ENCODE measurements at regions not wholly inside any gene's neighbourhood (a gene's known extent, or its start where the extent isn't known, plus 50 kb on each side); places are given as distances from the start of the nearest gene placed in this dataset.

DNA sequence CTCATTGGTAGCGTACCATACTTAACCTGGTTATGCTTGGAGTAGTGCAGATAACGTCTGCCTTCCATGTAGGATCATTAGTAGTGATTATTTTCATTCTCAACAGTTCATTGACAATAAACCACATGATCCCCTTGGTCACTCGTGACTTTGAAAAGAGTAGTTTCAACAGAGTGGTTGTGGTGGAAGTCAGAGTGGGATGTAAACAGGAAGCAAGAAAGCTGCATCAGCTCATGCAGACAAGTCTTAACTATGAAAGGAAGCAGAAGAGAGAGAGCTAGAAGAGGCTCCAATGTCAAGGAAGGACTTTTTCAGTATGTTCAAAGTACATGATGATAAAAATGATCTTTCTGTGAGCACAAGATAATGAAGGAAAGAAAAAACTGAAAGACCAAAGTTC lies 287.4 kb downstream of the MBD2 start:
- Histone ChIP-seq H3K36me3 (no peaks in the 10 kb centered on the region), H3K4me1 (no peaks in the 10 kb centered on the region), H3K9me3 (no peaks in the 10 kb centered on the region), H3K4me3 (ENCODE audit: low read depth, low read length) (no peak overlapping the region), H3K27me3 (no peaks in the 10 kb centered on the region)
- DNase-seq: no peak
- TF ChIP-seq, protein P1, sequence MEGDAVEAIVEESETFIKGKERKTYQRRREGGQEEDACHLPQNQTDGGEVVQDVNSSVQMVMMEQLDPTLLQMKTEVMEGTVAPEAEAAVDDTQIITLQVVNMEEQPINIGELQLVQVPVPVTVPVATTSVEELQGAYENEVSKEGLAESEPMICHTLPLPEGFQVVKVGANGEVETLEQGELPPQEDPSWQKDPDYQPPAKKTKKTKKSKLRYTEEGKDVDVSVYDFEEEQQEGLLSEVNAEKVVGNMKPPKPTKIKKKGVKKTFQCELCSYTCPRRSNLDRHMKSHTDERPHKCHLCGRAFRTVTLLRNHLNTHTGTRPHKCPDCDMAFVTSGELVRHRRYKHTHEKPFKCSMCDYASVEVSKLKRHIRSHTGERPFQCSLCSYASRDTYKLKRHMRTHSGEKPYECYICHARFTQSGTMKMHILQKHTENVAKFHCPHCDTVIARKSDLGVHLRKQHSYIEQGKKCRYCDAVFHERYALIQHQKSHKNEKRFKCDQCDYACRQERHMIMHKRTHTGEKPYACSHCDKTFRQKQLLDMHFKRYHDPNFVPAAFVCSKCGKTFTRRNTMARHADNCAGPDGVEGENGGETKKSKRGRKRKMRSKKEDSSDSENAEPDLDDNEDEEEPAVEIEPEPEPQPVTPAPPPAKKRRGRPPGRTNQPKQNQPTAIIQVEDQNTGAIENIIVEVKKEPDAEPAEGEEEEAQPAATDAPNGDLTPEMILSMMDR (IDR thresholded peaks at IDR 0.05; ENCODE audit: low read depth, low read length): no peak

DNA sequence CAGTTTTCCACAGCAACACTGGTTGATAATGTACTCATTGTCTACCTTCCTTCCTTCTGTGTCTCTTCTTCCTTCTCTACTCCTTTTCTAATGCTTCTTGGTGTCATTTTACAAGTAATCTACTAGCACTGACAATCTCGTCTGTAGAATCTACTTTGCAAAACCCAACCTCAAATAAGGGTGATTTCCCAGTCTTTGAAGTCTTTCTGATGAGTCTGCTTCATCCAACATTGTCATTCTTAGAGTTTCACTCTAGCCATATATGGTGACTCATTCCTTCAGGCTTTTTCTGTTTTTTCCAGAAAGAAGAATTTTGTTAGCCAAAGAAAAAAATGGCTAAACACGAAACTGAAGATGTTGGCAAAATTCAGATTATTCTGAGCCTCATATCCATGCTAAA lies 288.7 kb downstream of the MBD2 start:
- Histone ChIP-seq H3K27me3 (no peaks in the 10 kb centered on the region), H3K36me3 (no peaks in the 10 kb centered on the region), H3K4me3 (ENCODE audit: low read depth, low read length) (no peak overlapping the region), H3K4me1 (no peaks in the 10 kb centered on the region), H3K9me3 (no peaks in the 10 kb centered on the region)
- TF ChIP-seq, protein P1 (IDR thresholded peaks at IDR 0.05; ENCODE audit: low read depth, low read length): no peak
- no peak for DNase-seq

GRCh38 chr18:53935399-53935798 lies 289.1 kb downstream of the MBD2 start:
- TF ChIP-seq, protein P1 (IDR thresholded peaks at IDR 0.05; ENCODE audit: low read depth, low read length): no peak
- Histone ChIP-seq H3K4me3 (ENCODE audit: low read depth, low read length) (no peak overlapping the region), H3K36me3 (no peaks in the 10 kb centered on the region), H3K4me1 (no peaks in the 10 kb centered on the region), H3K9me3 (no peaks in the 10 kb centered on the region), H3K27me3 (no peaks in the 10 kb centered on the region)
- DNase-seq: no peak

GRCh38 chr18:53920312-53921075 lies 304.0 kb downstream of the MBD2 start:
- Histone ChIP-seq H3K4me3 (ENCODE audit: low read depth, low read length) (no peak overlapping the region), H3K9me3 (no peaks in the 10 kb centered on the region), H3K27me3 (no peaks in the 10 kb centered on the region), H3K36me3 (no peaks in the 10 kb centered on the region), H3K4me1 (no peaks in the 10 kb centered on the region)
- TF ChIP-seq, protein P1 (IDR thresholded peaks at IDR 0.05; ENCODE audit: low read depth, low read length): no peak
- no peak for DNase-seq

DNA sequence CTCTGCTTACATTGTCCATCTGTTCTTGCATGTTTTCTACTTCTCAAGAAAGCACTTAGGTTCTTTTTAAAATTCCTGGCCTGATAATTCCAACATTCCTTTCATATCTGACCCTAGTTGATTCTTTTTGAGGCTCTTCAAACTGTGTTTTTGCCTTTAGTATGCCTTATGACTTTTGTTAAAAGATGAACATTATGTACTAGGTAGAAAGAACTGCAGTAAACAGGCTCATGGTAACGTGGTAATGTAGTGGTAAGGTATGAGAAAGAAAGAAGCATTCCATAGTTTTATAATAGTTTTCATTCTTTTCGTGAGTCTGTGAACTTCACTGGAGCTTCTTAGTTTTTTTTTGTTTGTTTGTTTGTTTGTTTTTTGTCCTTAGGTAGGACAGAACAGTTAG lies 306.4 kb downstream of the MBD2 start:
- Histone ChIP-seq H3K4me1 (no peaks in the 10 kb centered on the region), H3K27me3 (no peaks in the 10 kb centered on the region), H3K4me3 (ENCODE audit: low read depth, low read length) (no peak overlapping the region), H3K36me3 (no peaks in the 10 kb centered on the region), H3K9me3 (no peaks in the 10 kb centered on the region)
- TF ChIP-seq, protein P1 (IDR thresholded peaks at IDR 0.05; ENCODE audit: low read depth, low read length): no peak
- no peak for DNase-seq

DNA sequence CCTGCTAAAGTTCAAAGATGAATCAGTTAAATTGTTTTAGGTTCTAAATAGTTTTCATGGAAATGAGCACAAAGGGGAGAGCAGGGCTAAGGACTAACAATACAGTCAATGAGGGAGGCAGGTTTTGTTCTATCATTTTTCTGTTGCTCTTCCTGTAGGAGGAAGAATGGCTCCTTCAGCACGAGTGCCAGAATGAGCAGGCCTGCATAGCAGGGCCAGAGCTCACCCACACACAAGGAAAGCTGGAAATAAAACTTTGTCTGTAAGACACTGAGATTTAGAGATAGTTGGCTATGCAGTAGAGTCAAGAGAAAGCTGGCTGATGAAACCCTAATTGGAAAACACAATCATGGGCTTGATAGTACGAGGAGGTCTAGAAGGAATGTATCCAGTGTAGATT lies 313.3 kb downstream of the MBD2 start:
- no peaks in the 10 kb centered on the region for H3K36me3 ChIP-seq

More for the DNA sequence above, 313.3 kb downstream of the MBD2 start:
- Histone ChIP-seq H3K4me3 (ENCODE audit: low read depth, low read length) (no peak overlapping the region), H3K4me1 (no peaks in the 10 kb centered on the region), H3K9me3 (no peaks in the 10 kb centered on the region), H3K27me3 (no peaks in the 10 kb centered on the region)
- TF ChIP-seq, protein P1 (IDR thresholded peaks at IDR 0.05; ENCODE audit: low read depth, low read length): no peak
- no peak for DNase-seq

Measured in BE2C (cell line).